Neural cell (in vitro differentiated cells): ENCODE measurements at regions not wholly inside any gene's neighbourhood (a gene's known extent, or its start where the extent isn't known, plus 50 kb on each side); places are given as distances from the start of the nearest gene placed in this dataset.
"Not testable (repeated sequence)": the region's sequence is repeated elsewhere in the genome, so short reads cannot be mapped to it uniquely, and the experiment has no call there.

Source experiments
- H2AFZ ChIP-seq: fragments of 200-600, 300-800 bp; sonication (generic), shearing (Covaris generic); 2 replicates; pipeline ENCODE4 v1.6.0; 2014; ENCODE audit warnings: low read depth, mild to moderate bottlenecking, antibody characterized with exemption, low read length, moderate library complexity
- H3F3A ChIP-seq: fragments of 200-600 bp; shearing (Covaris generic); 2 replicates; pipeline ENCODE4 v1.6.1; 2016; ENCODE audit warnings: mild to moderate bottlenecking, moderate library complexity, mixed read lengths, antibody characterized with exemption, low read length; ENCODE audit not compliant: insufficient read depth, poor library complexity, severe bottlenecking
- H3K27ac ChIP-seq: fragments of 200-600, 300-800 bp; sonication (generic), shearing (Covaris generic); 2 replicates; pipeline ENCODE4 v1.5.1; 2014; ENCODE audit warnings: mild to moderate bottlenecking, low read length, moderate library complexity
- H3K27me3 ChIP-seq: fragments of 300-800, 200-600 bp; sonication (generic), shearing (Covaris generic); 2 replicates; pipeline ENCODE4 v1.6.0; 2014; ENCODE audit warnings: mild to moderate bottlenecking, low read depth, low read length, moderate library complexity; ENCODE audit not compliant: insufficient read depth
- H3K36me3 ChIP-seq: fragments of 300-800, 200-600 bp; sonication (generic), shearing (Covaris generic); 2 replicates; pipeline ENCODE4 v1.5.1; 2014; ENCODE audit warnings: mild to moderate bottlenecking, antibody characterized with exemption, low read length, moderate library complexity; ENCODE audit not compliant: insufficient read depth
- H3K4me2 ChIP-seq: fragments of 300-800, 200-600 bp; sonication (generic), shearing (Covaris generic); 2 replicates; pipeline ENCODE4 v1.6.0; 2014; ENCODE audit warnings: mild to moderate bottlenecking, low read length
- H3K4me3 ChIP-seq: fragments of 300-800, 200-600 bp; sonication (generic), shearing (Covaris generic); 2 replicates; pipeline ENCODE4 v1.5.1; 2014; ENCODE audit warnings: mild to moderate bottlenecking, low read length, moderate library complexity
- H3K79me2 ChIP-seq: fragments of 200-600 bp; shearing (Covaris generic); replicated peaks from 2 replicates; pipeline ENCODE4 v1.6.0; 2014; ENCODE audit warnings: mild to moderate bottlenecking, low read length, moderate library complexity; ENCODE audit not compliant: insufficient read depth
- H3K9ac ChIP-seq: fragments of 300-800, 200-600 bp; sonication (generic), shearing (Covaris generic); 2 replicates; pipeline ENCODE4 v1.6.1; 2016; ENCODE audit warnings: mild to moderate bottlenecking, low read length, mixed read lengths
- H3K9me2 ChIP-seq: fragments of 200-600 bp; shearing (Covaris generic); 2 replicates; pipeline ENCODE4 v1.6.1; 2016; ENCODE audit warnings: mild to moderate bottlenecking, low read length, mixed read lengths; ENCODE audit not compliant: insufficient read depth
- H3K9me3 ChIP-seq: fragments of 200-600, 300-800 bp; sonication (generic), shearing (Covaris generic); 2 replicates; pipeline ENCODE4 v1.6.1; 2016; ENCODE audit warnings: mild to moderate bottlenecking, mixed run types, low read length, moderate library complexity, mixed read lengths
- H4K20me1 ChIP-seq: fragments of 200-600 bp; shearing (Covaris generic); 2 replicates; pipeline ENCODE4 v1.6.1; 2016; ENCODE audit warnings: mild to moderate bottlenecking, mixed run types; ENCODE audit not compliant: insufficient read depth
- CTCF ChIP-seq: fragments of 450-650 bp; IDR thresholded peaks from 2 replicates; pipeline ENCODE4 v1.5.1; 2014; ENCODE audit warnings: antibody characterized with exemption, mild to moderate bottlenecking, moderate library complexity; ENCODE audit not compliant: poor library complexity, severe bottlenecking
- EP300 ChIP-seq: fragments of 450-650 bp; conservative IDR thresholded peaks from 2 replicates; pipeline ENCODE4 v1.6.1; 2014; ENCODE audit warnings: antibody characterized with exemption, mild to moderate bottlenecking, moderate library complexity; ENCODE audit not compliant: poor library complexity, severe bottlenecking
- EZH2 ChIP-seq: fragments of 200-600, 300-800 bp; shearing (Covaris generic), sonication (generic); IDR thresholded peaks from 2 replicates; pipeline ENCODE4 v1.6.1; 2014; ENCODE audit warnings: antibody characterized with exemption, low read length, borderline replicate concordance, mild to moderate bottlenecking; ENCODE audit not compliant: insufficient read depth, poor library complexity, severe bottlenecking
- MXI1 ChIP-seq: fragments of 450-650 bp; conservative IDR thresholded peaks from 2 replicates; pipeline ENCODE4 v1.6.1; 2014; ENCODE audit warnings: antibody characterized with exemption, mild to moderate bottlenecking; ENCODE audit not compliant: poor library complexity, severe bottlenecking
- POLR2AphosphoS5 ChIP-seq: IDR thresholded peaks from 2 replicates; pipeline ENCODE4 v1.6.1; 2012
- RAD21 ChIP-seq: fragments of 450-650 bp; conservative IDR thresholded peaks from 2 replicates; pipeline ENCODE4 v1.6.1; 2014; ENCODE audit warnings: antibody characterized with exemption, mild to moderate bottlenecking, moderate library complexity
- REST ChIP-seq: IDR thresholded peaks from 2 replicates; pipeline ENCODE4 v1.6.1; 2012; ENCODE audit warnings: borderline replicate concordance
- SMC3 ChIP-seq: fragments of 450-650 bp; conservative IDR thresholded peaks from 2 replicates; pipeline ENCODE4 v1.6.1; 2014; ENCODE audit warnings: antibody characterized with exemption, mild to moderate bottlenecking, moderate library complexity; ENCODE audit not compliant: poor library complexity
- TAF1 ChIP-seq: IDR thresholded peaks from 2 replicates; pipeline ENCODE4 v1.6.1; 2012; ENCODE audit warnings: low read depth

GRCh38 chr2:210782222-210782621 lies 225.8 kb downstream of the CPS1 start:
- H3K4me2 ChIP-seq: no peak overlapping the region

GRCh38 chr2:210787831-210788230 lies 231.4 kb downstream of the CPS1 start:
- not testable (repeated sequence) for H3K27me3 ChIP-seq, H3K4me3 ChIP-seq, H4K20me1 ChIP-seq

More at GRCh38 chr2:210782222-210782621, 225.8 kb downstream of the CPS1 start:
- TF ChIP-seq POLR2AphosphoS5 (no peak), TAF1 (no peak), RAD21 (no peak), CTCF (no peak), EZH2 (no peak), SMC3 (no peak), REST (no peak), MXI1 (no peak), EP300 (no peak)
- H2AFZ ChIP-seq: no peak overlapping the region
- H3K36me3 ChIP-seq: no peaks in the 10 kb centered on the region
- no peaks in the 10 kb centered on the region for H3K27me3 ChIP-seq
- no peaks in the 10 kb centered on the region for H3K9me2 ChIP-seq
- no peak overlapping the region for H3K9ac ChIP-seq
- H3K79me2 ChIP-seq: no peaks in the 10 kb centered on the region
- no peaks in the 10 kb centered on the region for H3K9me3 ChIP-seq
- H4K20me1 ChIP-seq: no peaks in the 10 kb centered on the region
- no peak overlapping the region for H3K27ac ChIP-seq
- no peaks in the 10 kb centered on the region for H3F3A ChIP-seq
- no peak overlapping the region for H3K4me3 ChIP-seq

GRCh38 chr2:210792000-210792399 lies 235.6 kb downstream of the CPS1 start:
- Histone ChIP-seq H2AFZ (no peak overlapping the region), H3K4me2 (no peak overlapping the region), H3K27me3 (no peaks in the 10 kb centered on the region), H3K4me3 (no peak overlapping the region), H3K9ac (no peak overlapping the region), H3K9me3 (no peaks in the 10 kb centered on the region), H3F3A (no peaks in the 10 kb centered on the region), H3K36me3 (no peaks in the 10 kb centered on the region), H3K79me2 (no peaks in the 10 kb centered on the region), H4K20me1 (no peaks in the 10 kb centered on the region), H3K9me2 (no peaks in the 10 kb centered on the region), H3K27ac (no peak overlapping the region)
- TF ChIP-seq REST: no peak
- no peak for TF ChIP-seq EP300
- TF ChIP-seq EZH2: no peak
- TF ChIP-seq SMC3: no peak
- no peak for TF ChIP-seq MXI1
- no peak for TF ChIP-seq POLR2AphosphoS5
- no peak for TF ChIP-seq RAD21
- no peak for TF ChIP-seq CTCF
- TF ChIP-seq TAF1: no peak

More at GRCh38 chr2:210787831-210788230, 231.4 kb downstream of the CPS1 start:
- not testable (repeated sequence) for H3K9me2 ChIP-seq, H3K36me3 ChIP-seq, H3K9ac ChIP-seq, H3K27ac ChIP-seq, H3F3A ChIP-seq, H2AFZ ChIP-seq, H3K79me2 ChIP-seq, H3K9me3 ChIP-seq, H3K4me2 ChIP-seq
